HFFc6 (cell line): ENCODE measurements at regions not wholly inside any gene's neighbourhood (a gene's known extent, or its start where the extent isn't known, plus 50 kb on each side); places are given as distances from the start of the nearest gene placed in this dataset.

Experiments used
- DNase-seq: peaks from one replicate; pipeline ENCODE4 v3.0.0-alpha.2; 2018
- H3K27ac Mint-ChIP-seq: 2 replicates; pipeline ENCODE4 v1.8.0; 2020; ENCODE audit warnings: mild to moderate bottlenecking, mixed read lengths
- H3K27me3 Mint-ChIP-seq: 2 replicates; pipeline ENCODE4 v1.8.0; 2021; ENCODE audit warnings: mild to moderate bottlenecking, moderate library complexity, mixed read lengths; ENCODE audit not compliant: insufficient read depth
- H3K36me3 Mint-ChIP-seq: 2 replicates; pipeline ENCODE4 v1.8.0; 2021; ENCODE audit warnings: low read depth, mixed read lengths
- H3K4me1 Mint-ChIP-seq: 2 replicates; pipeline ENCODE4 v1.8.0; 2020; ENCODE audit warnings: low read depth, mixed read lengths
- H3K4me3 Mint-ChIP-seq: 2 replicates; pipeline ENCODE4 v1.8.0; 2020; ENCODE audit warnings: mild to moderate bottlenecking, moderate library complexity, mixed read lengths
- H3K9me3 Mint-ChIP-seq: 2 replicates; pipeline ENCODE4 v1.8.0; 2020; ENCODE audit warnings: mild to moderate bottlenecking, mixed read lengths
- TF ChIP-seq, protein P1 (sequence below): fragments of 200-600 bp; sonication (generic); IDR thresholded peaks from 2 replicates; pipeline ENCODE4 v1.5.0; 2021; ENCODE audit warnings: antibody characterized with exemption, mild to moderate bottlenecking

DNA sequence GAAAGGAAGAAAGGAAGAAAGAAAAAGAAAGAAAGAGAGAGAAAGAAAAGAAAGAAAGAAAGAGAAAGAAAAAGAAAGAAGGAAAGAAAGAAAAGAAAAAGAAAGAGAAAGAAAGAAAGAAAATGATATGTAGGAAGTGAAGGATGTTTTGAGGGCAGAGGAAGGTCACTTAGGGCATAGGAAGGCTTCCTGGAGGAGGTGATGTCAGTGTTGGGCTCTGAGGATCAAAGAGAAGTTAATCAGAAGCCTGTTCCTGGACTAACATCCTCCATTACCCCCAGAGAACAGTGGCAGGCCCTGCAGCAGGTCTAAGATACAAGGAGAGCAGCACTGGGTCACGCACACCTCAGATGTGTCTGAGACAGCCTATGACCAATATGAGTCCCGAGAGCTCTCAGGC, 54.7 kb upstream of the CALN1 start:
- Mint-ChIP-seq H3K36me3 (no peaks in the 10 kb centered on the region), H3K27me3 (no peaks in the 10 kb centered on the region; the same call in 1 of the 2 replicates), H3K4me3 (no peak overlapping the region), H3K27ac (no peak overlapping the region), H3K4me1 (no peaks in the 10 kb centered on the region), H3K9me3 (peaks cover 19% of the 10 kb centered on the region)
- TF ChIP-seq, protein P1, sequence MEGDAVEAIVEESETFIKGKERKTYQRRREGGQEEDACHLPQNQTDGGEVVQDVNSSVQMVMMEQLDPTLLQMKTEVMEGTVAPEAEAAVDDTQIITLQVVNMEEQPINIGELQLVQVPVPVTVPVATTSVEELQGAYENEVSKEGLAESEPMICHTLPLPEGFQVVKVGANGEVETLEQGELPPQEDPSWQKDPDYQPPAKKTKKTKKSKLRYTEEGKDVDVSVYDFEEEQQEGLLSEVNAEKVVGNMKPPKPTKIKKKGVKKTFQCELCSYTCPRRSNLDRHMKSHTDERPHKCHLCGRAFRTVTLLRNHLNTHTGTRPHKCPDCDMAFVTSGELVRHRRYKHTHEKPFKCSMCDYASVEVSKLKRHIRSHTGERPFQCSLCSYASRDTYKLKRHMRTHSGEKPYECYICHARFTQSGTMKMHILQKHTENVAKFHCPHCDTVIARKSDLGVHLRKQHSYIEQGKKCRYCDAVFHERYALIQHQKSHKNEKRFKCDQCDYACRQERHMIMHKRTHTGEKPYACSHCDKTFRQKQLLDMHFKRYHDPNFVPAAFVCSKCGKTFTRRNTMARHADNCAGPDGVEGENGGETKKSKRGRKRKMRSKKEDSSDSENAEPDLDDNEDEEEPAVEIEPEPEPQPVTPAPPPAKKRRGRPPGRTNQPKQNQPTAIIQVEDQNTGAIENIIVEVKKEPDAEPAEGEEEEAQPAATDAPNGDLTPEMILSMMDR: no peak
- no peak for DNase-seq

DNA sequence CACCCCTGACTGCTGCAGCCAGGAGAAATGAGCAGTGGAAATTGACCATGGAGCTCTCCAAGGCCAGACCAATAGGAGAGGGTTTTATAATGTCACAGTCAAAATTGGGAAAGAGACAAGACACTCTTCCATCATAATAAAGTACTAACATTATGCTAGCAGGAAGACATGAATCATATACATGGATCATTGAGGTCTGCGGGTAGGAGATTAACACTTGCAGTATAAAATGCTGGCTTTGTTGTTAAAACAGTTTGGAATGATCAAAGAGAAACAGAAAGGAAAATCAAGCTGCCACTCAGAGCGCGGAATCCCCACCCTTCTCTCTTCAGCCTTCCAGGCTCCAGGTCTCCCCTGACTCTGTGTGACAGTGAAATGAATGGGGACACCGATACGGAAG, 53.4 kb upstream of the CALN1 start:
- H3K4me3 Mint-ChIP-seq: no peak overlapping the region
- TF ChIP-seq, protein P1: no peak
- no peaks in the 10 kb centered on the region for H3K36me3 Mint-ChIP-seq
- H3K27me3 Mint-ChIP-seq: no peaks in the 10 kb centered on the region; the same call in 1 of the 2 replicates
- no peak for DNase-seq
- peaks cover 19% of the 10 kb centered on the region for H3K9me3 Mint-ChIP-seq
- H3K27ac Mint-ChIP-seq: no peak overlapping the region
- H3K4me1 Mint-ChIP-seq: no peaks in the 10 kb centered on the region

- H3K27ac Mint-ChIP-seq: no peak overlapping the region
- no peak for DNase-seq
- H3K36me3 Mint-ChIP-seq: no peaks in the 10 kb centered on the region
- TF ChIP-seq, protein P1: no peak
- H3K27me3 Mint-ChIP-seq: no peaks in the 10 kb centered on the region; the same call in 1 of the 2 replicates
- no peak overlapping the region for H3K4me3 Mint-ChIP-seq
- H3K4me1 Mint-ChIP-seq: no peaks in the 10 kb centered on the region
- peaks cover 15% of the 10 kb centered on the region for H3K9me3 Mint-ChIP-seq
These were observed 50.2 kb upstream of the CALN1 start for GRCh38 chr7:72462311-72462710.
